B cell (primary cell): ENCODE measurements at regions not wholly inside any gene's neighbourhood (a gene's known extent, or its start where the extent isn't known, plus 50 kb on each side); places are given as distances from the start of the nearest gene placed in this dataset.

Source experiments
- ATAC-seq: fragments of 200-7000 bp; cut with Tn5 transposase; one replicate; pipeline ENCODE4 v1.10.0; 2021; ENCODE audit warnings: low read depth, mild to moderate bottlenecking, moderate number of reproducible peaks, moderate library complexity
- CTCF ChIA-PET: fragments of 350-600 bp; sonication (Branson Sonifier 250); formaldehyde crosslinking; loops from one replicate; lab custom pipeline; 2021; ENCODE audit warnings: antibody characterized with exemption, inconsistent platforms; lab: Charles Lee
- POLR2A ChIA-PET: fragments of 350-600 bp; sonication (Branson Sonifier 250); formaldehyde crosslinking; loops from one replicate; lab custom pipeline; 2021; ENCODE audit warnings: antibody characterized with exemption; lab: Charles Lee
- DNase-seq: peaks from one replicate; pipeline ENCODE4 v3.0.0; 2013
- H2AFZ ChIP-seq: 2 replicates; pipeline ENCODE4 v1.6.1; 2012; ENCODE audit warnings: mild to moderate bottlenecking, low read depth, low read length; ENCODE audit not compliant: insufficient read depth, poor library complexity, severe bottlenecking
- H3K27ac ChIP-seq, 2 donors: 1 replicate in 1 of 2; 2 replicates in 1 of 2; pipeline ENCODE4 v1.5.1; 2012 to 2013; ENCODE audit warnings: low read length in 2 of 2, mild to moderate bottlenecking in 2 of 2, moderate library complexity in 1 of 2
- H3K27me3 ChIP-seq, 4 experiments: fragments of 200-600 bp in 1 of 4; sonication (generic) in 1 of 4; replicated peaks in 1 of 4; 1 replicate in 2 of 4; 2 replicates in 2 of 4; pipeline versions ENCODE4 v1.6.1 to v1.7.0; 2013 to 2016; ENCODE audit warnings: low read length in 3 of 4, mild to moderate bottlenecking in 2 of 4, mixed read lengths in 1 of 4, moderate library complexity in 1 of 4; ENCODE audit not compliant: insufficient read depth in 4 of 4, control insufficient read depth in 3 of 4; ENCODE audit errors: control extremely low read depth in 1 of 4
- H3K36me3 ChIP-seq, 2 experiments: replicated peaks in 1 of 2; 1 replicate in 1 of 2; 2 replicates in 1 of 2; pipeline versions ENCODE4 v1.6.1 to v1.7.1; 2013; ENCODE audit warnings: low read length in 1 of 2; ENCODE audit not compliant: insufficient read depth in 2 of 2, control insufficient read depth in 1 of 2; ENCODE audit errors: control extremely low read depth in 1 of 2, extremely low read depth in 1 of 2
- H3K4me1 ChIP-seq, 2 donors: fragments of 200-600 bp in 1 of 2; sonication (generic) in 1 of 2; 1 replicate in 1 of 2; 2 replicates in 1 of 2; pipeline versions ENCODE4 v1.5.1 to v1.6.1; 2013 to 2017; ENCODE audit warnings: low read length in 2 of 2; ENCODE audit not compliant: control insufficient read depth in 2 of 2, insufficient read depth in 2 of 2
- H3K4me2 ChIP-seq: replicated peaks from 2 replicates; pipeline ENCODE3; 2012; ENCODE audit warnings: mild to moderate bottlenecking, low read depth, low read length; ENCODE audit not compliant: poor library complexity, severe bottlenecking
- H3K4me3 ChIP-seq, 5 experiments: fragments of 200-600 bp in 1 of 5; sonication (generic) in 1 of 5; 1 replicate in 3 of 5; 2 replicates in 2 of 5; pipeline versions ENCODE4 v1.5.1 to v1.7.0; 2011 to 2016; ENCODE audit warnings: low read length in 4 of 5, mild to moderate bottlenecking in 4 of 5, low read depth in 2 of 5, control low read depth in 1 of 5, moderate library complexity in 1 of 5; ENCODE audit not compliant: insufficient read depth in 1 of 5; ENCODE audit errors: control extremely low read depth in 1 of 5, extremely low read depth in 1 of 5
- H3K79me2 ChIP-seq: fragments of 200-600 bp; sonication (generic); one replicate; pipeline ENCODE4 v1.6.0; 2016; ENCODE audit warnings: low read length; ENCODE audit not compliant: control insufficient read depth, insufficient read depth
- H3K9ac ChIP-seq: fragments of 200-600 bp; sonication (generic); 2 replicates; pipeline ENCODE4 v1.6.1; 2017; ENCODE audit warnings: mild to moderate bottlenecking, low read length, moderate library complexity
- H3K9me3 ChIP-seq, 3 donors: one replicate each; pipeline versions ENCODE4 v1.6.1 to v1.7.1; 2013; ENCODE audit warnings: low read length in 2 of 3; ENCODE audit not compliant: control insufficient read depth in 2 of 3, insufficient read depth in 1 of 3; ENCODE audit errors: control extremely low read depth in 1 of 3
- H4K20me1 ChIP-seq: 2 replicates; pipeline ENCODE4 v1.6.0; 2012; ENCODE audit warnings: mild to moderate bottlenecking, low read length; ENCODE audit not compliant: insufficient read depth, control insufficient read depth, poor library complexity, severe bottlenecking
- H3K27ac Mint-ChIP-seq: one replicate; pipeline ENCODE4 v1.8.0; 2021; ENCODE audit warnings: mixed read lengths
- H3K27me3 Mint-ChIP-seq: one replicate; pipeline ENCODE4 v1.8.0; 2021; ENCODE audit warnings: mixed read lengths
- H3K4me1 Mint-ChIP-seq: one replicate; pipeline ENCODE4 v1.8.0; 2021; ENCODE audit warnings: mixed read lengths
- H3K4me3 Mint-ChIP-seq: one replicate; pipeline ENCODE4 v1.8.0; 2021; ENCODE audit warnings: mixed read lengths
- H3K9me3 Mint-ChIP-seq: one replicate; pipeline ENCODE4 v1.8.0; 2022; ENCODE audit warnings: mixed read lengths; ENCODE audit not compliant: insufficient read depth
- EZH2 ChIP-seq: IDR thresholded peaks from 2 replicates; pipeline ENCODE4 v1.6.1; 2012; ENCODE audit warnings: borderline replicate concordance, low read depth, mild to moderate bottlenecking, moderate library complexity, low read length; ENCODE audit not compliant: insufficient read depth, poor library complexity, severe bottlenecking
- WGBS: methylation state at CpG from one replicate; pipeline ENCODE4 v1.1.5; 2013; ENCODE audit warnings: missing lambda C conversion rate; ENCODE audit not compliant: insufficient coverage; 5-methylcytosine and 5-hydroxymethylcytosine counted together
- intact Hi-C: fragments of 100-400 bp; cut with micrococcal nuclease; formaldehyde crosslinking; loops from one replicate; pipeline ENCODE4 v1.10.0; 2022
- TF ChIP-seq, protein P1 (sequence below): fragments of 200-600 bp; IDR thresholded peaks from one replicate; pipeline ENCODE4 v1.8.0; 2022; ENCODE audit warnings: antibody characterized with exemption, mild to moderate bottlenecking

DNA sequence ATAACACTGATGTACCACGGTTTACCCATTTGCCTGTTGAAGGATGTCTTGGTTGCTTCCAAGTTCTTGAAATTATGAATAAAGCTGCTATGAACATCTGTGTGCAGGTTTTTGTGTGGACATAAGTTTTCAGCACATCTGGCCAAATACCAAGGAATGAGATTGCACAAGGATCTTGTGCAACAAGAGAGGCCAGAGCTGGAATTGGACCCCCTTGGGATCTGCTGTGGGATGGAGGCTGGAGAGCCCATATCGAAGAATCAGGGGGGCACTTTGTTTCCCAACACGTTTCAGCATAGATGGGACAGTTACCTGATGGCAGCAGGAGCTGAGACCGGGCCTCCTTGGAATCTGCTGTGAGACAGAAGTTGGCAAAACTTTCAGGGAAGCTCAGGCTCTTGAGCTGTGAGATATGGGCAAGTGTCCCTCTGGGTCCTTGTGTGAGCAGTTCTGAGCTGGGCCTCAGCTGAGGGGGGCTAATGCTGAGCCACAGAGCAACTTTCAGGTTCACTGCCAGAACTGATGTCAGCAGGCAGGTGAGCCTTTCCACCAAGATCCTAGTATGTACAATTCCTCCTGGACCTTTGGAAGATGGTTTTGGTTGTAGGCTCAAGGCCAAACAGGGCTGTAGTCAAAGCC lies 115.2 kb upstream of the RAB18 start:
- DNase-seq: no peak
- Mint-ChIP-seq H3K4me1 (no peaks in the 10 kb centered on the region), H3K27me3 (peaks cover 47% of the 10 kb centered on the region), H3K9me3 (peaks cover 3% of the 10 kb centered on the region), H3K27ac (no peak overlapping the region), H3K4me3 (no peak overlapping the region)
- intact Hi-C loops: no loop called here
- H3K36me3 ChIP-seq: no peaks in the 10 kb centered on the region
- H3K27ac ChIP-seq: no peak overlapping the region
- POLR2A ChIA-PET: no interaction called here
- H3K79me2 ChIP-seq: no peaks in the 10 kb centered on the region
- no peaks in the 10 kb centered on the region for H3K4me1 ChIP-seq
- peaks cover 0 to 4% (median 1%) of the 10 kb centered on the region in 4 experiments for H3K27me3 ChIP-seq
- H3K9me3 ChIP-seq: peaks cover 0 to 5% (median 0%) of the 10 kb centered on the region in 3 donors
- no peak overlapping the region for H3K4me2 ChIP-seq
- H3K9ac ChIP-seq: no peak overlapping the region
- no peaks in the 10 kb centered on the region for H4K20me1 ChIP-seq
- 60% methylated on average over 3 of the region's 4 CpGs for WGBS
- no peak for ATAC-seq
- no peak overlapping the region for H2AFZ ChIP-seq
- TF ChIP-seq, protein P1, sequence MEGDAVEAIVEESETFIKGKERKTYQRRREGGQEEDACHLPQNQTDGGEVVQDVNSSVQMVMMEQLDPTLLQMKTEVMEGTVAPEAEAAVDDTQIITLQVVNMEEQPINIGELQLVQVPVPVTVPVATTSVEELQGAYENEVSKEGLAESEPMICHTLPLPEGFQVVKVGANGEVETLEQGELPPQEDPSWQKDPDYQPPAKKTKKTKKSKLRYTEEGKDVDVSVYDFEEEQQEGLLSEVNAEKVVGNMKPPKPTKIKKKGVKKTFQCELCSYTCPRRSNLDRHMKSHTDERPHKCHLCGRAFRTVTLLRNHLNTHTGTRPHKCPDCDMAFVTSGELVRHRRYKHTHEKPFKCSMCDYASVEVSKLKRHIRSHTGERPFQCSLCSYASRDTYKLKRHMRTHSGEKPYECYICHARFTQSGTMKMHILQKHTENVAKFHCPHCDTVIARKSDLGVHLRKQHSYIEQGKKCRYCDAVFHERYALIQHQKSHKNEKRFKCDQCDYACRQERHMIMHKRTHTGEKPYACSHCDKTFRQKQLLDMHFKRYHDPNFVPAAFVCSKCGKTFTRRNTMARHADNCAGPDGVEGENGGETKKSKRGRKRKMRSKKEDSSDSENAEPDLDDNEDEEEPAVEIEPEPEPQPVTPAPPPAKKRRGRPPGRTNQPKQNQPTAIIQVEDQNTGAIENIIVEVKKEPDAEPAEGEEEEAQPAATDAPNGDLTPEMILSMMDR: no peak
- TF ChIP-seq EZH2: no peak
- no peak overlapping the region for H3K4me3 ChIP-seq
- CTCF ChIA-PET: no interaction called here

DNA sequence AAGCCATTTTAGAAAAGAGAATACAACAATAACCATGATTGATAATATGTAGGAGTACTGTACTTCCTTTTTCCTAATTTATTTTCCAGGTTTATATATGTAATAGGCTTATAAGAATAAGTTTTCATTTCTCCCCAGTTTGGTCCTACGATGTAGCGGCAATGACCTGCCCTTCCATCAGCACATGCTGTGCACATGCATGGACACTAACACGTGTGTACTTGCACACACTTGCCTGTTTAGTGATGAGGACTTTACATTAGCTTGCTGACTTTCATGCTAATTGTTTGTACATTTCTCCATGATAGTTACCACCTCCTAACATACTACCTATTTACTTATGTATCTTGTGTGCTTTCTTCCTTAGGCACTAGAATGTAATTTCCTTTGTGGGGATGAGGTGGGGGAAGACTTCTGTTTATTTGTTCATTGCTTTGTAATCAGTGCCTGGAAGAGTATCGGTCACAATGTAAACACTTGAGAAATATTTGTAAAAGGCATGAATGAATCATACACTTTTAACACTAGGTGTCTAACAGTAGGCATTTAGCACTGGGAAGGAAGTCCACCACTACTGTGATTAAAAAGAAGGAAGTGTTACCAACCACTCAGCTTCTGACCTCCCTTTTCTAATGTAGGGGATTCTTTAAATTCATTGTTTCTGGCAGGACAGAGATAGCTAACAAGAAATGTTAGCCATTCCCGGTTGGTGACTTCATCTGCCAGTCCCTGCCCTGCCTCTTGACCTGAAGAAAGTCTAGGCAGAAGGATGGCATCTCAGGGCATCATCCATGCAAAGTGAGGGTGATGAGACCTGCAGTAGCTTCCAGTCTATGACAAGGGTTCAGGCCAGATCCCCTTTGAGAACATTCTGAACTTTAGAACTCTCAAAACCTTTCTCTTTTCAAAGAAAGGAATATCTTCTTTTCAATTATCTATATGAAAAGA lies 120.2 kb upstream of the RAB18 start:
- no peak overlapping the region for H3K4me3 Mint-ChIP-seq
- POLR2A ChIA-PET: no interaction called here
- ATAC-seq: no peak
- Histone ChIP-seq H3K27ac (no peak overlapping the region), H3K9me3 (peaks cover 0 to 3% (median 0%) of the 10 kb centered on the region in 3 donors), H3K4me3 (no peak overlapping the region), H2AFZ (no peak overlapping the region), H3K4me1 (no peaks in the 10 kb centered on the region), H3K79me2 (no peaks in the 10 kb centered on the region), H3K4me2 (no peak overlapping the region), H3K27me3 (peaks cover 0 to 4% (median 2%) of the 10 kb centered on the region in 4 experiments), H3K9ac (no peak overlapping the region), H3K36me3 (no peaks in the 10 kb centered on the region), H4K20me1 (no peaks in the 10 kb centered on the region)
- H3K9me3 Mint-ChIP-seq: no peaks in the 10 kb centered on the region
- H3K27me3 Mint-ChIP-seq: peaks cover 42% of the 10 kb centered on the region
- H3K4me1 Mint-ChIP-seq: no peaks in the 10 kb centered on the region
- TF ChIP-seq, protein P1: no peak
- TF ChIP-seq EZH2: no peak
- intact Hi-C loops: no loop called here
- DNase-seq: no peak
- no peak overlapping the region for H3K27ac Mint-ChIP-seq
- 83% methylated on average over 4 of the region's 5 CpGs for WGBS
- CTCF ChIA-PET: no interaction called here
